ENCODE measurements at regions not wholly inside any gene's neighbourhood (a gene's known extent, or its start where the extent isn't known, plus 50 kb on each side); places are given as distances from the start of the nearest gene placed in this dataset.
"Not testable (repeated sequence)": the region's sequence is repeated elsewhere in the genome, so short reads cannot be mapped to it uniquely, and the experiment has no call there.

GRCh38 chr2:176784633-176785200, 427.9 kb upstream of the HNRNPA3 start:
- Histone ChIP-seq H3K4me1 (ENCODE audit: control insufficient read depth, insufficient read depth, low read length, poor library complexity, severe bottlenecking) (no peaks in the 10 kb centered on the region), H3K36me3 (ENCODE audit: control insufficient read depth, insufficient read depth, low read length) (no peaks in the 10 kb centered on the region), H3K9me3 (ENCODE audit: control insufficient read depth, low read length) (no peaks in the 10 kb centered on the region), H3K4me3 (ENCODE audit: extremely low read depth, insufficient read depth, low read length, poor library complexity, severe bottlenecking) (no peak overlapping the region), H3K27ac (ENCODE audit: low read depth, low read length, severe bottlenecking) (no peak overlapping the region)
- WGBS, 2 experiments (ENCODE audit: insufficient coverage in 2 of 2), result no CpG with 5 or more reads among the region's 1 CpG

GRCh38 chr2:176789751-176790150, 422.8 kb upstream of the HNRNPA3 start:
- Histone ChIP-seq H3K27ac (ENCODE audit: low read depth, low read length, severe bottlenecking) (no peak overlapping the region), H3K4me3 (ENCODE audit: extremely low read depth, insufficient read depth, low read length, poor library complexity, severe bottlenecking) (no peak overlapping the region), H3K4me1 (ENCODE audit: control insufficient read depth, insufficient read depth, low read length, poor library complexity, severe bottlenecking) (no peaks in the 10 kb centered on the region), H3K36me3 (ENCODE audit: control insufficient read depth, insufficient read depth, low read length) (no peaks in the 10 kb centered on the region), H3K9me3 (ENCODE audit: control insufficient read depth, low read length) (no peaks in the 10 kb centered on the region)
- 80% methylated on average over 1 of the region's 1 CpG; no CpG with 5 or more reads in 1 of the 2 experiments for WGBS, 2 experiments (ENCODE audit: insufficient coverage in 2 of 2)

GRCh38 chr2:176790468-176790867, 422.1 kb upstream of the HNRNPA3 start:
- Histone ChIP-seq H3K9me3 (ENCODE audit: control insufficient read depth, low read length) (no peaks in the 10 kb centered on the region), H3K27ac (ENCODE audit: low read depth, low read length, severe bottlenecking) (no peak overlapping the region), H3K4me1 (ENCODE audit: control insufficient read depth, insufficient read depth, low read length, poor library complexity, severe bottlenecking) (no peaks in the 10 kb centered on the region), H3K36me3 (ENCODE audit: control insufficient read depth, insufficient read depth, low read length) (no peaks in the 10 kb centered on the region), H3K4me3 (ENCODE audit: extremely low read depth, insufficient read depth, low read length, poor library complexity, severe bottlenecking) (no peak overlapping the region)
- WGBS, 2 experiments (ENCODE audit: insufficient coverage in 2 of 2), result 82 to 100% methylated on average over 1 to 2 of the region's 3 CpGs

GRCh38 chr2:176793792-176794191, 418.8 kb upstream of the HNRNPA3 start:
- H3K9me3 ChIP-seq (ENCODE audit: control insufficient read depth, low read length), result peaks cover 4% of the 10 kb centered on the region
- no peak overlapping the region for H3K27ac ChIP-seq (ENCODE audit: low read depth, low read length, severe bottlenecking)
- no peaks in the 10 kb centered on the region for H3K4me1 ChIP-seq (ENCODE audit: control insufficient read depth, insufficient read depth, low read length, poor library complexity, severe bottlenecking)
- H3K36me3 ChIP-seq (ENCODE audit: control insufficient read depth, insufficient read depth, low read length), result no peaks in the 10 kb centered on the region
- H3K4me3 ChIP-seq (ENCODE audit: extremely low read depth, insufficient read depth, low read length, poor library complexity, severe bottlenecking), result no peak overlapping the region
- 86% methylated on average over 1 of the region's 6 CpGs; no CpG with 5 or more reads in 1 of the 2 experiments for WGBS, 2 experiments (ENCODE audit: insufficient coverage in 2 of 2)

- no peak overlapping the region for H3K27ac ChIP-seq (ENCODE audit: low read depth, low read length, severe bottlenecking)
- WGBS, 2 experiments (ENCODE audit: insufficient coverage in 2 of 2), result 83 to 100% methylated on average over 1 of the region's 1 CpG
- H3K4me3 ChIP-seq (ENCODE audit: extremely low read depth, insufficient read depth, low read length, poor library complexity, severe bottlenecking), result no peak overlapping the region
- H3K4me1 ChIP-seq (ENCODE audit: control insufficient read depth, insufficient read depth, low read length, poor library complexity, severe bottlenecking), result no peaks in the 10 kb centered on the region
- H3K9me3 ChIP-seq (ENCODE audit: control insufficient read depth, low read length), result peaks cover 4% of the 10 kb centered on the region
- no peaks in the 10 kb centered on the region for H3K36me3 ChIP-seq (ENCODE audit: control insufficient read depth, insufficient read depth, low read length)
Measured at GRCh38 chr2:176794392-176794791, 418.2 kb upstream of the HNRNPA3 start.

- H3K27ac ChIP-seq (ENCODE audit: low read depth, low read length, severe bottlenecking), result no peak overlapping the region
- H3K9me3 ChIP-seq (ENCODE audit: control insufficient read depth, low read length), result peaks cover 4% of the 10 kb centered on the region
- WGBS, 2 experiments (ENCODE audit: insufficient coverage in 2 of 2), result 50 to 75% methylated on average over 1 of the region's 2 CpGs
- no peak overlapping the region for H3K4me3 ChIP-seq (ENCODE audit: extremely low read depth, insufficient read depth, low read length, poor library complexity, severe bottlenecking)
- no peaks in the 10 kb centered on the region for H3K36me3 ChIP-seq (ENCODE audit: control insufficient read depth, insufficient read depth, low read length)
- no peaks in the 10 kb centered on the region for H3K4me1 ChIP-seq (ENCODE audit: control insufficient read depth, insufficient read depth, low read length, poor library complexity, severe bottlenecking)
Measured at GRCh38 chr2:176795823-176796222, 416.8 kb upstream of the HNRNPA3 start.

GRCh38 chr2:176796677-176797076, 415.9 kb upstream of the HNRNPA3 start:
- H3K9me3 ChIP-seq (ENCODE audit: control insufficient read depth, low read length); H3K27ac ChIP-seq (ENCODE audit: low read depth, low read length, severe bottlenecking); H3K36me3 ChIP-seq (ENCODE audit: control insufficient read depth, insufficient read depth, low read length); H3K4me3 ChIP-seq (ENCODE audit: extremely low read depth, insufficient read depth, low read length, poor library complexity, severe bottlenecking); H3K4me1 ChIP-seq (ENCODE audit: control insufficient read depth, insufficient read depth, low read length, poor library complexity, severe bottlenecking): not testable (repeated sequence)
- 94 to 100% methylated on average over 2 to 6 of the region's 13 CpGs for WGBS, 2 experiments (ENCODE audit: insufficient coverage in 2 of 2)

- Histone ChIP-seq H3K9me3 (ENCODE audit: control insufficient read depth, low read length) (no peaks in the 10 kb centered on the region), H3K4me3 (ENCODE audit: extremely low read depth, insufficient read depth, low read length, poor library complexity, severe bottlenecking) (no peak overlapping the region), H3K36me3 (ENCODE audit: control insufficient read depth, insufficient read depth, low read length) (no peaks in the 10 kb centered on the region), H3K27ac (ENCODE audit: low read depth, low read length, severe bottlenecking) (no peak overlapping the region), H3K4me1 (ENCODE audit: control insufficient read depth, insufficient read depth, low read length, poor library complexity, severe bottlenecking) (no peaks in the 10 kb centered on the region)
- 38 to 67% methylated on average over 1 of the region's 2 CpGs for WGBS, 2 experiments (ENCODE audit: insufficient coverage in 2 of 2)
Measured at GRCh38 chr2:176804392-176804791, 408.2 kb upstream of the HNRNPA3 start.

- no peaks in the 10 kb centered on the region for H3K36me3 ChIP-seq (ENCODE audit: control insufficient read depth, insufficient read depth, low read length)
- no peaks in the 10 kb centered on the region for H3K4me1 ChIP-seq (ENCODE audit: control insufficient read depth, insufficient read depth, low read length, poor library complexity, severe bottlenecking)
- no peaks in the 10 kb centered on the region for H3K9me3 ChIP-seq (ENCODE audit: control insufficient read depth, low read length)
- no peak overlapping the region for H3K27ac ChIP-seq (ENCODE audit: low read depth, low read length, severe bottlenecking)
- no peak overlapping the region for H3K4me3 ChIP-seq (ENCODE audit: extremely low read depth, insufficient read depth, low read length, poor library complexity, severe bottlenecking)
Measured at GRCh38 chr2:176805345-176805744, 407.2 kb upstream of the HNRNPA3 start.

- Histone ChIP-seq H3K4me1 (ENCODE audit: control insufficient read depth, insufficient read depth, low read length, poor library complexity, severe bottlenecking) (no peaks in the 10 kb centered on the region), H3K27ac (ENCODE audit: low read depth, low read length, severe bottlenecking) (no peak overlapping the region), H3K36me3 (ENCODE audit: control insufficient read depth, insufficient read depth, low read length) (no peaks in the 10 kb centered on the region), H3K9me3 (ENCODE audit: control insufficient read depth, low read length) (no peaks in the 10 kb centered on the region), H3K4me3 (ENCODE audit: extremely low read depth, insufficient read depth, low read length, poor library complexity, severe bottlenecking) (no peak overlapping the region)
- 62 to 66% methylated on average over 2 to 3 of the region's 5 CpGs for WGBS, 2 experiments (ENCODE audit: insufficient coverage in 2 of 2)
Measured at GRCh38 chr2:176812246-176812775, 400.3 kb upstream of the HNRNPA3 start.

GRCh38 chr2:176813156-176813555, 399.4 kb upstream of the HNRNPA3 start:
- WGBS, 2 experiments (ENCODE audit: insufficient coverage in 2 of 2), result 81 to 95% methylated on average over 3 to 4 of the region's 4 CpGs
- Histone ChIP-seq H3K27ac (ENCODE audit: low read depth, low read length, severe bottlenecking) (no peak overlapping the region), H3K4me3 (ENCODE audit: extremely low read depth, insufficient read depth, low read length, poor library complexity, severe bottlenecking) (no peak overlapping the region), H3K9me3 (ENCODE audit: control insufficient read depth, low read length) (no peaks in the 10 kb centered on the region), H3K36me3 (ENCODE audit: control insufficient read depth, insufficient read depth, low read length) (no peaks in the 10 kb centered on the region), H3K4me1 (ENCODE audit: control insufficient read depth, insufficient read depth, low read length, poor library complexity, severe bottlenecking) (no peaks in the 10 kb centered on the region)
